Lower lobe of right lung (tissue), 2 donors: ENCODE measurements at regions not wholly inside any gene's neighbourhood (a gene's known extent, or its start where the extent isn't known, plus 50 kb on each side); places are given as distances from the start of the nearest gene placed in this dataset.

Experiments
- ATAC-seq, 2 donors: fragments of 200-7000 bp; cut with Tn5 transposase; one replicate each; pipeline ENCODE4 v1.9.1; 2020 to 2022; ENCODE audit warnings: mild to moderate bottlenecking in 2 of 2, moderate library complexity in 2 of 2
- DNase-seq: peaks from one replicate; pipeline ENCODE4 v3.0.0-alpha.2; 2020
- H3K27ac ChIP-seq: fragments of 200-600 bp; one replicate; pipeline ENCODE4 v1.8.0; 2022
- H3K27me3 ChIP-seq: fragments of 200-600 bp; one replicate; pipeline ENCODE4 v1.8.0; 2022; ENCODE audit warnings: low read depth
- H3K36me3 ChIP-seq: fragments of 200-600 bp; one replicate; pipeline ENCODE4 v1.8.0; 2022; ENCODE audit warnings: mild to moderate bottlenecking
- H3K4me1 ChIP-seq: fragments of 200-600 bp; one replicate; pipeline ENCODE4 v1.8.0; 2022
- H3K4me3 ChIP-seq: fragments of 200-600 bp; one replicate; pipeline ENCODE4 v1.8.0; 2022; ENCODE audit warnings: mild to moderate bottlenecking
- H3K9me3 ChIP-seq: fragments of 200-600 bp; one replicate; pipeline ENCODE4 v1.8.0; 2022
- intact Hi-C: fragments of 100-400 bp; cut with DNase I; formaldehyde crosslinking; loops from one replicate; pipeline ENCODE4 v1.11.0; 2022
- TF ChIP-seq, protein P1 (sequence below): fragments of 200-600 bp; IDR thresholded peaks from one replicate; pipeline ENCODE4 v1.8.0; 2022; ENCODE audit warnings: antibody characterized with exemption, mild to moderate bottlenecking
- donor health status: DM: no; HTN: yes; CAD: no; lungs with severe emphysema.

DNA sequence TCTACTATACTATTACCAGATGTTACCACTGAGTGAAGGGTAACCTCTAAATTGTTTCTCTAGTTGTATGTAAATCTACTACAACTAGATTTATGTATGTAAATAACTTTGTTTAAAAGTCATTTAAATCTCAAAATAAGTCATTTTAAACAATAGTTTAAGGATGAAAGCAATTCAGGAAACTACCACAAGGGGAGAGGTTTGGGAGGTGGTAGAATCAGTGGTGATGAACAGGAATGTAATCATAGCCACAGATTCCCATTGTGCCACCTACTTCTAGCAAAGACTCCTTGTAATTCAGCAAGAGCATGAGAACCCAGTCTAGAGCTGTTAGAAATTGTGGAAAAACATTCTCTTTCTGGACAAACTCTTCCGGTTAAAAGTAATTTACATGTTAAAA is 234.6 kb downstream of the SLC7A11 start:
- DNase-seq = no peak
- Histone ChIP-seq H3K27me3 (no peaks in the 10 kb centered on the region), H3K4me1 (no peaks in the 10 kb centered on the region), H3K9me3 (no peaks in the 10 kb centered on the region), H3K4me3 (no peak overlapping the region), H3K36me3 (no peaks in the 10 kb centered on the region), H3K27ac (no peak overlapping the region)
- no peak for ATAC-seq
- TF ChIP-seq, protein P1, sequence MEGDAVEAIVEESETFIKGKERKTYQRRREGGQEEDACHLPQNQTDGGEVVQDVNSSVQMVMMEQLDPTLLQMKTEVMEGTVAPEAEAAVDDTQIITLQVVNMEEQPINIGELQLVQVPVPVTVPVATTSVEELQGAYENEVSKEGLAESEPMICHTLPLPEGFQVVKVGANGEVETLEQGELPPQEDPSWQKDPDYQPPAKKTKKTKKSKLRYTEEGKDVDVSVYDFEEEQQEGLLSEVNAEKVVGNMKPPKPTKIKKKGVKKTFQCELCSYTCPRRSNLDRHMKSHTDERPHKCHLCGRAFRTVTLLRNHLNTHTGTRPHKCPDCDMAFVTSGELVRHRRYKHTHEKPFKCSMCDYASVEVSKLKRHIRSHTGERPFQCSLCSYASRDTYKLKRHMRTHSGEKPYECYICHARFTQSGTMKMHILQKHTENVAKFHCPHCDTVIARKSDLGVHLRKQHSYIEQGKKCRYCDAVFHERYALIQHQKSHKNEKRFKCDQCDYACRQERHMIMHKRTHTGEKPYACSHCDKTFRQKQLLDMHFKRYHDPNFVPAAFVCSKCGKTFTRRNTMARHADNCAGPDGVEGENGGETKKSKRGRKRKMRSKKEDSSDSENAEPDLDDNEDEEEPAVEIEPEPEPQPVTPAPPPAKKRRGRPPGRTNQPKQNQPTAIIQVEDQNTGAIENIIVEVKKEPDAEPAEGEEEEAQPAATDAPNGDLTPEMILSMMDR = no peak
- intact Hi-C loops = no loop called here

DNA sequence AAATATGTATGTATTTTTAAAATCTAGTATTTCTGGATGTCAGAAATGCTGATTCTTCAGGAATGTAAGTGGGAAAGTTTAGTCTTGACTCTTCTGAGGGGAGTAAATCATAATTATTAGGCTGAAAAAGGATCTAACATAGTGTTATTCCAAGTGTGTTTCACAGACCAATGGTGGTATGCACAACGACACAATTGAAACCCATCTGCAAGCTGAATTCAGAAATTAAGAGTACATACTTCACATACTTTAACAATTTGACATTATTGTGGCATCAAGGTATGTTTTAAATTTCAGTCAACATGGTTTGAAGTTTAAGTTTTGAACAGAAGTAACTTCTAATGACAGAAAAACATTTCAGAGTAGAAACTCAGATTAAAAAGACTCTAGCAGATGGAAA is 236.7 kb downstream of the SLC7A11 start:
- H3K27ac ChIP-seq = no peak overlapping the region
- no peaks in the 10 kb centered on the region for H3K27me3 ChIP-seq
- no peaks in the 10 kb centered on the region for H3K9me3 ChIP-seq
- ATAC-seq = no peak
- intact Hi-C loops = no loop called here
- TF ChIP-seq, protein P1 = no peak
- DNase-seq = no peak
- no peaks in the 10 kb centered on the region for H3K4me1 ChIP-seq
- H3K4me3 ChIP-seq = no peak overlapping the region
- no peaks in the 10 kb centered on the region for H3K36me3 ChIP-seq

DNA sequence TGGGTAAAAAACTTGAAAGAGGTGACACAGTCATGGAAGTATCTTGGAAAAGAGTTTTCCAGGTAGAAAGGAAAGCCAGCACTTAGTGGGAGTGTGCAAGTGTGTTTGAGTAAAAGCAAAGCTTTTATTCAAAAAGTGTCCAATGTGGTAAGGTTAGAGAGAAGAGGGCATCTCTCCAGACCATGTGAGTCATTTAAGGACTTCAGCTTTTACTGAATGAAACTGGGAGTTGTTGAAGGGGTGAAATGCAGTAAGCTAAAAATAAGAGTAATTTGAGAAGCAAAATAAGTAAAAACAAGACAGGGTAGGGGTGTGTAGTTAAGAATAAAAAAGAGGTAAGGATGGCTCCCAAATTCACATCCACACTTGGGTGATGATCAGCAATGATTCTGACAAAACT is 238.9 kb downstream of the SLC7A11 start:
- ATAC-seq = no peak
- H3K4me3 ChIP-seq = no peak overlapping the region
- no peaks in the 10 kb centered on the region for H3K4me1 ChIP-seq
- H3K27me3 ChIP-seq = no peaks in the 10 kb centered on the region
- intact Hi-C loops = no loop called here
- no peak overlapping the region for H3K27ac ChIP-seq
- no peaks in the 10 kb centered on the region for H3K36me3 ChIP-seq
- no peak for DNase-seq
- H3K9me3 ChIP-seq = no peaks in the 10 kb centered on the region
- TF ChIP-seq, protein P1 = no peak

DNA sequence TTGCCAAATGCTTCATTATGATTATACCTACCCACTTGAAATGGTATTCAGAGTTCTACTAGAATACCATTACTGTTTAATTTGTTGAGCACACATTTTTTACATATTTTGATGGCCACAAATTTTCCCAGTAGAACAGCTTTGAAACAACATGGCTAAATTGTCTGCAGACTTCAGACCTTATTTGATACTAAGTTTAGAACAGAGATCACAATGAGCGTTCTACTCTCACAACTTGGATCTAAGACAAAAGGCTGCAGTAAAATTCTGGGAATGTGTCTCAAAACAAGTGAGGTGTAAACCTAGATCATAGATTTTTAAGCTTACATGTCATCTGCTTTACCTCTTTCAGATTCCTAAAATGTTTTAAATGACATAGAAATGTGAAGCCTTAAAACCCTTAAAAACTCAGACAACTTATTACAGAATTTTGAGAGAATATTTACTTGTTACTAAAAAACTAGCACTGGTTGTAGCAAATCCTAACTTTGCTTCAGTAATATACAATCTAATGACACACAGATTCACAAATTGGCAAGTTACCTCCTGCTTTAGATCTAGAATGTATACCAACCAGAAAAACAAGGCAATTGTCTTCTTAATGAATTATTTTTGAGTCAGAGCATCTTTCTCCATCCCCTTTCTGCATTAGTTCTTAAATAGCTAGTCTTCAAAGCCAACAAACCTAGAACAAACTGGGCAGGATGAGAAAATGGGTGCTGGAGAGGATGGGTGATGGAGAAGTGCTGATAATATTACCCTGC is 243.3 kb downstream of the SLC7A11 start:
- TF ChIP-seq, protein P1 = no peak
- Histone ChIP-seq H3K27ac (no peak overlapping the region), H3K9me3 (no peaks in the 10 kb centered on the region), H3K27me3 (no peaks in the 10 kb centered on the region), H3K4me3 (no peak overlapping the region), H3K4me1 (no peaks in the 10 kb centered on the region), H3K36me3 (no peaks in the 10 kb centered on the region)
- DNase-seq = no peak
- intact Hi-C loops = no loop called here
- no peak for ATAC-seq

DNA sequence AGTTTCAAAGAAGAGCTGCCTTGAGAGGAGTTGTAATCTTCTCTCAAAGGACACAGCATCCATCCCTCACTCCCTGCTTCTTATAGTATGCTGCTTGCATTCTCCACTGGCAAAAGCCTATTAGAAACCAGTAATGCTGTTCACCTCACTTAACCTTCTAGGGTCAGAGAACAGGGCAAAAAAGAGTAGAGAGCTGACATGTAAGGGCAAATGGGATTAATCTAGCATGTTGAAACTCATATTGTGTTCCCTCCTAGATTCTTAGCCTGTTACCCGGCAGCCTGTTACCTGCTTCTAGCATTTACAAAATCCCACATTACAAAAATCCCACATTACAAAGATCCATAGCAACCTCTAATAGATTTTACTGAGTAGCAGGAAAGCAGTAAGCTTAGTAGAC is 244.7 kb downstream of the SLC7A11 start:
- H3K36me3 ChIP-seq = no peaks in the 10 kb centered on the region
- TF ChIP-seq, protein P1 = no peak
- H3K27ac ChIP-seq = no peak overlapping the region

More for the DNA sequence above, 244.7 kb downstream of the SLC7A11 start:
- H3K4me3 ChIP-seq = no peak overlapping the region
- no peaks in the 10 kb centered on the region for H3K27me3 ChIP-seq
- no peak for ATAC-seq
- intact Hi-C loops = no loop called here
- H3K9me3 ChIP-seq = no peaks in the 10 kb centered on the region
- no peaks in the 10 kb centered on the region for H3K4me1 ChIP-seq
- DNase-seq = no peak
